ENCODE measurements at regions not wholly inside any gene's neighbourhood (a gene's known extent, or its start where the extent isn't known, plus 50 kb on each side); places are given as distances from the start of the nearest gene placed in this dataset.

DNA sequence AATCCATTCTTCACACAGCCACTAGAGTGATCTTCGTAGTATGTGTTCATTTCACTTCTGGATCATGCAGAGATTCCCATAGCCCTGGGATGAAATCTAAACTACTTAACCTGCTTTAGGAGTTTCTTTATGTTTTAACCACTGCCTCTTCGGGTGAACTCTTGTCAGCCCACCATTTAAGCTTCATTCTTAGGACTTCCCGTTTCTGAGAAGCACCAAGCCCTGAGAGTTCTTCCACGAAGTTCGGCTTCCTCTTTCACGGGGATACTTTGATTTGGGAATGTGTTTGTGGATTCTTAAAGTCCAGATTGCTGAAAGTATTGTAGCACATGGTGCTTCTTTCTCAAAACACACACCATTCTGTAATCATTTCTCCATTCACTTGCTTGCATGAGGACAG lies 205.0 kb downstream of the UBE2E3 start:
- no peak overlapping the region for H3K27ac ChIP-seq (ENCODE audit: low read length)
- WGBS (ENCODE audit: insufficient coverage, insufficient read length), result no CpG with 5 or more reads among the region's 6 CpGs
- no peak for DNase-seq (ENCODE audit: low read depth, low spot score)

DNA sequence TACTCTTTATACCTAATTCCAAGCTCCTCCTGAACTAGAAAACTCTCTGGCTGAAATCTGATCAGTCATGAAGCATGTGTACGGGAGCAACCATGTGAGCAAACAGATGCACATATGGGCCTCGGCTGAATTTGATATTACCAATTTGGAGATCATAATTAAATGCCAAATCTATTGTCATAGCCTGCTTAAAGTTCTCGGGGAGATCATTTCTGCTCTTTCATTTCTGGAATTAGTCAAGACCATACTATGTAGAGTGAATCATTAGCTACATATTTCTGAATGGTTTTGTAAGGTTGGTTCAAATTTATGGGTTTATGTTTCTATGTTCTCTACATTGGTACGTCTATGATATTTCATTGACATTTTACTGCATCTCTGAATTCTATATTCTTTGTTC lies 205.5 kb downstream of the UBE2E3 start:
- Histone ChIP-seq H3K27ac (ENCODE audit: low read length) (no peak overlapping the region), H3K36me3 (ENCODE audit: control insufficient read depth, insufficient read depth, low read length) (no peaks in the 10 kb centered on the region), H3K4me3 (ENCODE audit: low read length) (no peak overlapping the region), H3K4me1 (ENCODE audit: control insufficient read depth, insufficient read depth, low read length) (no peaks in the 10 kb centered on the region), H3K9me3 (ENCODE audit: control insufficient read depth, insufficient read depth, low read length) (no peaks in the 10 kb centered on the region), H3K27me3 (ENCODE audit: control insufficient read depth, insufficient read depth, low read length) (no peaks in the 10 kb centered on the region)
- WGBS (ENCODE audit: insufficient coverage, insufficient read length), result no CpG with 5 or more reads among the region's 4 CpGs
- no peak for DNase-seq (ENCODE audit: low read depth, low spot score)

More for the DNA sequence above, 205.0 kb downstream of the UBE2E3 start:
- Histone ChIP-seq H3K27me3 (ENCODE audit: control insufficient read depth, insufficient read depth, low read length) (no peaks in the 10 kb centered on the region), H3K4me1 (ENCODE audit: control insufficient read depth, insufficient read depth, low read length) (no peaks in the 10 kb centered on the region), H3K9me3 (ENCODE audit: control insufficient read depth, insufficient read depth, low read length) (no peaks in the 10 kb centered on the region), H3K4me3 (ENCODE audit: low read length) (no peak overlapping the region), H3K36me3 (ENCODE audit: control insufficient read depth, insufficient read depth, low read length) (no peaks in the 10 kb centered on the region)

DNA sequence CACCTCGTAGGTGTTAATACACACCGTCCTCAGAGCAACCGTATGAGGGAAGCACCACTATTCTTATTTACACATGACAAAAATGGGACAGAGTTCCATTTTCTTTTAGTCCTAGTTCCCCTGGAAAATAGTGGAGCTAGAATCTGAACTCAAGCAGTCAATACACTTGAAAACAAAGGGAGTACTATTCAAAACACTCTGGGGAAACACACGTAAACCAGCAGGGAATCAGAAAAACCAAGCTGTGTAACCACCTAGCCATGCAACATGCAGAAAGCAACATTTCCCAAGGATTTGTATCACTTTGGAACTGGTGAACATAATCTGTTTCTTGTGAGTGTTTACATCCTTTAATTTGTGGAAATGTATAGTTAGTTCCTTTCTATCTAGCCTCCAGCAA lies 208.2 kb downstream of the UBE2E3 start:
- Histone ChIP-seq H3K9me3 (ENCODE audit: control insufficient read depth, insufficient read depth, low read length) (no peaks in the 10 kb centered on the region), H3K36me3 (ENCODE audit: control insufficient read depth, insufficient read depth, low read length) (no peaks in the 10 kb centered on the region), H3K4me1 (ENCODE audit: control insufficient read depth, insufficient read depth, low read length) (no peaks in the 10 kb centered on the region), H3K4me3 (ENCODE audit: low read length) (no peak overlapping the region), H3K27me3 (ENCODE audit: control insufficient read depth, insufficient read depth, low read length) (no peaks in the 10 kb centered on the region), H3K27ac (ENCODE audit: low read length) (no peak overlapping the region)
- no peak for DNase-seq (ENCODE audit: low read depth, low spot score)
- WGBS (ENCODE audit: insufficient coverage, insufficient read length), result no CpG with 5 or more reads among the region's 4 CpGs

DNA sequence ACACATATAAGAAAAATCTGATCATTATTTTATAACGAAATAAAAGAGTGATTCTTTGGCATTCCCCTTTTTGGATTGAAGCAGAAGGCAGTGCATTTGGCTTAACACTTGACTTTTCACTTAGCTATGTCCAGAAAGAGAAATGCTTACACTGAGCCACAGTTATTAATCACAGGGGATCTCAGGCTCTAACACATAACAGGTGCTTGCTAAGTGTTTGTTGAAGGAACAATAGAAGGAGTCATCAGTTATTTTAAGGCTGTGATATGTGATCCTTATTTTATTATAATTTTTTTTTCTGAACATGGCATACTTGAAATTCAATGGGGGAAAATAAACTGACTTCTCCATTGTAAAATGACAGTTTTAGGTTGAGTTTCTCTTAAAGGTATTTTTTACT lies 209.5 kb downstream of the UBE2E3 start:
- Histone ChIP-seq H3K27ac (ENCODE audit: low read length) (no peak overlapping the region), H3K4me1 (ENCODE audit: control insufficient read depth, insufficient read depth, low read length) (no peaks in the 10 kb centered on the region), H3K4me3 (ENCODE audit: low read length) (no peak overlapping the region), H3K36me3 (ENCODE audit: control insufficient read depth, insufficient read depth, low read length) (no peaks in the 10 kb centered on the region), H3K9me3 (ENCODE audit: control insufficient read depth, insufficient read depth, low read length) (no peaks in the 10 kb centered on the region), H3K27me3 (ENCODE audit: control insufficient read depth, insufficient read depth, low read length) (no peaks in the 10 kb centered on the region)
- DNase-seq (ENCODE audit: low read depth, low spot score), result no peak
- WGBS (ENCODE audit: insufficient coverage, insufficient read length), result no CpG with 5 or more reads among the region's 1 CpG

DNA sequence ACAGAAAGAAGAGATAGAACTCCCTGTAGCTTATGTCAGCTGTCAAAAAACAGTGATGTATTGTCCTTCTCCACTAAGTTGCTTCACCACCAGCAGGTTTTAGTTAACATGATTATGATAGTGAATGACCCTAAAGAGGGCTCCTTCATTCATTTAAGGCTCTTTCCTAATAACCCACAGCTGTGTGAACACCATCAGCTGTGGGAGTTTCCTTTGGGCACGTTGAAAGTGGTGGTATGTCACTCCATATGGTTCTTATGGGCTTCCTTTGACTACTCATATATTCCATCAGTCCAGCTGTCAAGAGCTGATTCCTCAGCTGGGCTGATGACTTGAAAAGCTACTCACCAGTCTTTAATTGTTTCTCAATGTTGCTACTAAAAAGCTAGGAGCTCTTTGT lies 210.3 kb downstream of the UBE2E3 start:
- no peaks in the 10 kb centered on the region for H3K27me3 ChIP-seq (ENCODE audit: control insufficient read depth, insufficient read depth, low read length)
- H3K9me3 ChIP-seq (ENCODE audit: control insufficient read depth, insufficient read depth, low read length), result no peaks in the 10 kb centered on the region
- no peaks in the 10 kb centered on the region for H3K36me3 ChIP-seq (ENCODE audit: control insufficient read depth, insufficient read depth, low read length)
- no peak for DNase-seq (ENCODE audit: low read depth, low spot score)
- no peak overlapping the region for H3K27ac ChIP-seq (ENCODE audit: low read length)
- H3K4me3 ChIP-seq (ENCODE audit: low read length), result no peak overlapping the region
- no CpG with 5 or more reads among the region's 1 CpG for WGBS (ENCODE audit: insufficient coverage, insufficient read length)
- no peaks in the 10 kb centered on the region for H3K4me1 ChIP-seq (ENCODE audit: control insufficient read depth, insufficient read depth, low read length)

DNA sequence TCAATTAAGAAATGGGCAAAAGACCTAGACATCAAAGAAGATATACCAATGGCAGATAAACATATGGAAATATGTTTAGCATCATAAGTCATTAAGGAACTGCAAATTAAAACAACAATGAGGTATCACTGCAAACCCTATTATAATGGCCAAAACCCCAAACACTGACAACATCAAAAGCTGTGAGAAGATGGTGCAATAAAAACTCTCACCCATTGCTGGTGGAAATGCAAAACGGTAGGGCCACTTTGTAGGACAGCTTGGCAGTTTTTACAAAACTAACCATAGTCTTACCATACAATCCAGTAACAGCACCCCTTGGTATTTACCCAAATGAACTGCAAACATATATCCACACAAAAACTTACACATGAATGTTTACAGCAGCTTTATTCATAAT lies 213.1 kb downstream of the UBE2E3 start:
- no peak overlapping the region for H3K4me3 ChIP-seq (ENCODE audit: low read length)
- H3K4me1 ChIP-seq (ENCODE audit: control insufficient read depth, insufficient read depth, low read length), result no peaks in the 10 kb centered on the region
- DNase-seq (ENCODE audit: low read depth, low spot score), result no peak
- no peaks in the 10 kb centered on the region for H3K9me3 ChIP-seq (ENCODE audit: control insufficient read depth, insufficient read depth, low read length)
- WGBS (ENCODE audit: insufficient coverage, insufficient read length), result no CpG with 5 or more reads among the region's 1 CpG
- no peak overlapping the region for H3K27ac ChIP-seq (ENCODE audit: low read length)
- H3K27me3 ChIP-seq (ENCODE audit: control insufficient read depth, insufficient read depth, low read length), result no peaks in the 10 kb centered on the region
- no peaks in the 10 kb centered on the region for H3K36me3 ChIP-seq (ENCODE audit: control insufficient read depth, insufficient read depth, low read length)

DNA sequence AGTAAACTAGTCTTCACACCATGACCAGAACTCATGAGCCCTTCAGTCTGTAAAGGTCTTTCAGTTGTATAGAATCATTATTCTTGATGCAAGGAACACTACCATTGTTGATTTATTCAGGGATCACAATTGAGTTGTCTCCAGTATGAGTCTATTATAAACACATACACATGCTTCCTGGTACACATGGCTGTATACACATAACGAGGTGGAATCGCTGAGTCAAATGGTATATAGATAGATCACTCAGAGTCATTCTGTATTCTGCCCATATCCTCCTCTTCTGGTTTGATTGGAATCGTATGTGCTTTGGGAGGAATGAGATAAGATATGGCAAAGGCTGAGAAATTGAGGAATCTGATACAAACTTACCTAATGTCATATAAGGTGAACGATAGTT lies 216.0 kb downstream of the UBE2E3 start:
- Histone ChIP-seq H3K27me3 (ENCODE audit: control insufficient read depth, insufficient read depth, low read length) (no peaks in the 10 kb centered on the region), H3K9me3 (ENCODE audit: control insufficient read depth, insufficient read depth, low read length) (no peaks in the 10 kb centered on the region), H3K4me1 (ENCODE audit: control insufficient read depth, insufficient read depth, low read length) (no peaks in the 10 kb centered on the region), H3K36me3 (ENCODE audit: control insufficient read depth, insufficient read depth, low read length) (no peaks in the 10 kb centered on the region), H3K4me3 (ENCODE audit: low read length) (no peak overlapping the region), H3K27ac (ENCODE audit: low read length) (no peak overlapping the region)
- no CpG with 5 or more reads among the region's 4 CpGs for WGBS (ENCODE audit: insufficient coverage, insufficient read length)
- DNase-seq (ENCODE audit: low read depth, low spot score), result no peak

DNA sequence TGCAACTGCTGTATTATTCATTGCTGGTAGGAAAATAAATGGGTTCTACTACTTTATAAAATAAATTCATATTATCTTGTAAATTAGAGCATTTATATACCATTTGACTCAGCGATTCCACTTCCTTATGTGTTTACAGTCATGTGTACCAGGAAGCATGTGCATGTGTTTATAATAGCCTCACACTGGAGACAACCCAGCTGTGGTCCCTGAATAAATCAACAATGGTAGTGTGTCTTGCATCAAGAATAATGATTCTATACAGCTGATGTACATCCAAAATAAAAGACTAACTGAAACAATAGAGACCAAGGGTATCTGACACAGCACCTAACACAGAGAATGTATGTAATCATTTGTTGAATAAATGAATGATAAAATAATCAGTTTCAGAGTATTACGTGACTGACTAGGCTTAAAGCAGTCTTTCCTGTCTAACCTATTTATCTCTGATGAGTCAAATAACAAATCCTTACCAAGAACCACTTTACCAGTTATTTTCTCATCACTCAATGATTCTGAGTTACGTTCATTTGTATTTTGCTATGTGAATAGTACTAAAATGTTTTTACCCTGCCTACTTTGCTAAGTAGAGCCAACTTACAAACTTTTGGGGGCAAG lies 216.8 kb downstream of the UBE2E3 start:
- H3K4me3 ChIP-seq (ENCODE audit: low read length), result no peak overlapping the region
- no peaks in the 10 kb centered on the region for H3K36me3 ChIP-seq (ENCODE audit: control insufficient read depth, insufficient read depth, low read length)
- no peaks in the 10 kb centered on the region for H3K9me3 ChIP-seq (ENCODE audit: control insufficient read depth, insufficient read depth, low read length)
- no peak for DNase-seq (ENCODE audit: low read depth, low spot score)
- WGBS (ENCODE audit: insufficient coverage, insufficient read length), result no CpG with 5 or more reads among the region's 3 CpGs
- no peaks in the 10 kb centered on the region for H3K27me3 ChIP-seq (ENCODE audit: control insufficient read depth, insufficient read depth, low read length)
- H3K27ac ChIP-seq (ENCODE audit: low read length), result no peak overlapping the region
- no peaks in the 10 kb centered on the region for H3K4me1 ChIP-seq (ENCODE audit: control insufficient read depth, insufficient read depth, low read length)

DNA sequence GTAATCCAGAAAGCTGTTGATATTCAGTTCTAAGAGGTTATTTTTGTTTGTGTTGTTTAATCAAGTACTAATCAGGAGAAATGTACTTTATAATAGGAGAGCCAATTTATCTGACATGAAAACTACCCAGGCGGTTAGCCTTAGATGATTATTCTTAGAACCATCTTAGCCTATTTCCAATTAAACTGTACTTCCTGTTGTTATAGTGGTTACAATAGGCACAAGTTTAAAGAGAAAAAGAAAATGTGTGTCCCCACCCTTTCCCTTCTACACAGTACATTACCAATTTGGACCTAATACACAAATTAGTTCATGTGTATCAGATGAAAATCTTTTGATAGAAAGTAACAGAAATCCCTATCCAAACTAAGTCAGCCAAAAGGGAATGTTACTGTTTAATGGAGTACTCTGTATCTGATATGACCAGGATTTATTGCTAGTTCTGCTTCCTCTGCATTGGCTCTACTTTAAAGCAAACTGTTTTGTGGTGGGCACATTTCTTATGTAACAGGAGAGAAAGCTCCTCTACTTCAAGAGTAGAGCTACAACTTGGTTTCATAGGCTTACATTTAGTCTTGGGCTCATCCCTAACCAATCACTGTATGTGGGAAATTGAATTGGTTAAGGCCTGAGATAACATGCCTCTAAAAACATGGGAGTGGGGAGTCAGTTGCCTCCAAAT lies 217.9 kb downstream of the UBE2E3 start:
- H3K4me1 ChIP-seq (ENCODE audit: control insufficient read depth, insufficient read depth, low read length), result no peaks in the 10 kb centered on the region
- H3K4me3 ChIP-seq (ENCODE audit: low read length), result no peak overlapping the region
- H3K27ac ChIP-seq (ENCODE audit: low read length), result no peak overlapping the region
- DNase-seq (ENCODE audit: low read depth, low spot score), result no peak
- no peaks in the 10 kb centered on the region for H3K27me3 ChIP-seq (ENCODE audit: control insufficient read depth, insufficient read depth, low read length)
- H3K36me3 ChIP-seq (ENCODE audit: control insufficient read depth, insufficient read depth, low read length), result no peaks in the 10 kb centered on the region
- WGBS (ENCODE audit: insufficient coverage, insufficient read length), result no CpG with 5 or more reads among the region's 1 CpG
- H3K9me3 ChIP-seq (ENCODE audit: control insufficient read depth, insufficient read depth, low read length), result no peaks in the 10 kb centered on the region

DNA sequence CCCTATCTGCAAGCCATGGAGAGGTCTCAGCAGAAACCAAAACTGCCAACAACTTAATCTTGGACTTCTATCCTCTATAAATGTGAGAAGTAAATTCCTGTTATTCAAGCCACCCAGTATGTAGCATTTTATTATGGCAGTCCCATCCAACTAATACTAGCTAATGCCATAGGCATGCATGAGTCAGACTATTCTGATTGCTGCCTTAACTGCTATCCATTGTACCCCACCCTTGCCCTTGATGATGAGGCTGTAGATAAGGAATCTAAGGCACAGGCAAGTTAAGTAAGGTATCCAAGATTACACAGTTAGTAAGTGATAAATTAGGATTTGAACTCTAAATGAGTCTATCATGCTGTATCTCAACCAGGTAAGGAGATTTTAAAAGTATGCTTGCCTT lies 223.0 kb downstream of the UBE2E3 start:
- no peaks in the 10 kb centered on the region for H3K36me3 ChIP-seq (ENCODE audit: control insufficient read depth, insufficient read depth, low read length)
- no peak for DNase-seq (ENCODE audit: low read depth, low spot score)
- H3K27ac ChIP-seq (ENCODE audit: low read length), result no peak overlapping the region
- no peaks in the 10 kb centered on the region for H3K4me1 ChIP-seq (ENCODE audit: control insufficient read depth, insufficient read depth, low read length)
- H3K4me3 ChIP-seq (ENCODE audit: low read length), result no peak overlapping the region
- H3K27me3 ChIP-seq (ENCODE audit: control insufficient read depth, insufficient read depth, low read length), result no peaks in the 10 kb centered on the region
- H3K9me3 ChIP-seq (ENCODE audit: control insufficient read depth, insufficient read depth, low read length), result no peaks in the 10 kb centered on the region

DNA sequence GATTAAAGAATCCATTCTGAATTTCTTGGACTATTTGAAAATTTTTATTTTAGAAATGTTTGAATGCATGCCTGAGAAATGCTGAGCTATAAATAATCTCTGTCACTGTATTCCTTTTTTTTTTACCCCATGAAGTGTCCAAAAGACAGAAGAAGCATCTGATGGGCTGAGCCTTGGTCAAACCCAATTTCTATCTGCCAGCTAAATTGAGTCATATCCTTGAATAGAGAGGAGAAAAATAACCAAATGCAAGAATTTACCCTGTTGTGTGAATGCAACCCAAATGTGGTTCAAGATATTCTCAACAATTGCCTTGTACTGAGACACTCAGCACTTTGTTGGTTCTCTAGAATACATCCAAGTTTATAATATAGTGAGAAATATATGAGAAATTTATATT lies 223.5 kb downstream of the UBE2E3 start:
- no peaks in the 10 kb centered on the region for H3K36me3 ChIP-seq (ENCODE audit: control insufficient read depth, insufficient read depth, low read length)
- H3K27me3 ChIP-seq (ENCODE audit: control insufficient read depth, insufficient read depth, low read length), result no peaks in the 10 kb centered on the region
- H3K9me3 ChIP-seq (ENCODE audit: control insufficient read depth, insufficient read depth, low read length), result no peaks in the 10 kb centered on the region
- H3K4me3 ChIP-seq (ENCODE audit: low read length), result no peak overlapping the region
- no peak for DNase-seq (ENCODE audit: low read depth, low spot score)
- H3K27ac ChIP-seq (ENCODE audit: low read length), result no peak overlapping the region
- H3K4me1 ChIP-seq (ENCODE audit: control insufficient read depth, insufficient read depth, low read length), result no peaks in the 10 kb centered on the region

Data from iPS DF 6.9 (cell line).